ENCODE measurements at regions not wholly inside any gene's neighbourhood (a gene's known extent, or its start where the extent isn't known, plus 50 kb on each side); places are given as distances from the start of the nearest gene placed in this dataset.

DNA sequence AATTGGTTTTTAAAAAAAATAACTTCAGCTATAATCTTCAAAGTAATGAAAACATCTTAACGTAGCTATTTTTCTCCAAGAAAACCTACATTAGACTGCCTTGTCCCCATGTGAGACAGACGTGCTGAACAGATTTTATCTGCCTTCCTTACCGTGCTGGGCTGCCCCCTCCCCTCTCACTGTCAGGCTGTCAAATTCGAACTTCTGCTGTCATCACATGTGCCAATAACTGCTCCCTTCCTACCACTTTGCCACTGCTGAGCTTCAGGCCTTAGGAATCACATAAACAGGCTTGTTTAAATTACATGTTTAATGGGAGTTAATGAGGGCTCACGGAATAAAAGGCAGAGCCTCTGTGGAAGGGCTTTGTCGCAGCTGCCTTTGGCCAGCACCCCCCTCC, 77.0 kb upstream of the NHSL1 start:
- TF ChIP-seq YY1 (IDR thresholded peaks at IDR 0.05; ENCODE audit: insufficient read depth, insufficient read length) (no peak), ZNF274 (IDR thresholded peaks at IDR 0.05; ENCODE audit: low read depth, low read length) (no peak), SUZ12 (IDR thresholded peaks at IDR 0.05; ENCODE audit: extremely low read depth, insufficient read depth, insufficient read length) (no peak)

All from NT2/D1 (cell line).